ENCODE measurements at regions not wholly inside any gene's neighbourhood (a gene's known extent, or its start where the extent isn't known, plus 50 kb on each side); places are given as distances from the start of the nearest gene placed in this dataset.

DNA sequence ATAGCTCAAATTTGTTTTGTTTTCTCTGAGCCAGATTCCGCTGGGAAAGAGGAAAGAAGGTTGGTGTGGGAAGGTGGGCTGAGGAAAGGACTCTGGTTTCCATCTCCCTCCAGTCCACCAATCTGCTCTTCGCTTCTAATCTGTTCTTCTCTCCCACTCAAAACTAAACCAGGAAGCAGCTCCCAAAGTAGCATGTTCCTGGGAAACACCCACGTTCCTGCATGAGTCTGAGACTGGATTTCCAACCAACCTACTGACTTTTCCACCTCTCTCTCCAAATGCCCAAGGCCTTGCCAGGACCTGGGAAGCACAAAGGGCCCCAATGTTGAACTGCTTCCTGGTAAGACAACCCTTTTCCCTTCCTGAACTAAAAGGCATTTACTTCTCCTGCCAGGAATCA, 110.2 kb downstream of the WT1 start:
- CTCF ChIA-PET = interaction anchor here (0.6 to 2.5 kb wide), 4 partner anchors 11 to 16 kb away, joined by 3 to 12 read pairs (median 4); no protein-coding TSS in a partner anchor
- Mint-ChIP-seq H3K27me3 (peaks cover 4% of the 10 kb centered on the region), H3K36me3 (no peaks in the 10 kb centered on the region), H3K9me3 (no peaks in the 10 kb centered on the region), H3K27ac (no peak overlapping the region), H3K4me1 (no peaks in the 10 kb centered on the region), H3K4me3 (no peak overlapping the region)
- DNase-seq = no peak

DNA sequence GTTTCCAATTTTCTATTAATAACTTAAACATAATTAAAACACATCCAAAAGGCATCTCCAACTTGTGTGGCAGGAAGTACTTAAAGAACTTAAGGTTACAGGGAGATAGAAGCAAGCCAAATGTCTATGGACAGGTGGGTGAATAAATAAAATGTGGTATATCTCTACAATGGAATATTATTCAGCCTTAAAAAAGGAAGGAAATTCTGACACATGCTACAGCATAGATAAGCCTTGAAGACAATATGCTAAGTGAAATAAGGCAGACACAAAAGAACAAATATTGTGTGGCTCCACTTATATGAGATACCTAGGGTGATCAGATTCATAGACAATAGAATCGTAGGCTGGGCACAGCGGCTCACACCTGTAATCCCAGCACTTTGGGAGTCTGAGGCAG, 109.6 kb downstream of the WT1 start:
- no peaks in the 10 kb centered on the region for H3K4me1 Mint-ChIP-seq
- H3K9me3 Mint-ChIP-seq = no peaks in the 10 kb centered on the region
- DNase-seq = no peak
- no peak overlapping the region for H3K27ac Mint-ChIP-seq
- H3K27me3 Mint-ChIP-seq = peaks cover 4% of the 10 kb centered on the region
- CTCF ChIA-PET = interaction anchor here (0.6 kb wide), 1 partner anchor 14 kb away, joined by 3 read pairs; no protein-coding TSS in a partner anchor
- no peak overlapping the region for H3K4me3 Mint-ChIP-seq
- no peaks in the 10 kb centered on the region for H3K36me3 Mint-ChIP-seq

DNA sequence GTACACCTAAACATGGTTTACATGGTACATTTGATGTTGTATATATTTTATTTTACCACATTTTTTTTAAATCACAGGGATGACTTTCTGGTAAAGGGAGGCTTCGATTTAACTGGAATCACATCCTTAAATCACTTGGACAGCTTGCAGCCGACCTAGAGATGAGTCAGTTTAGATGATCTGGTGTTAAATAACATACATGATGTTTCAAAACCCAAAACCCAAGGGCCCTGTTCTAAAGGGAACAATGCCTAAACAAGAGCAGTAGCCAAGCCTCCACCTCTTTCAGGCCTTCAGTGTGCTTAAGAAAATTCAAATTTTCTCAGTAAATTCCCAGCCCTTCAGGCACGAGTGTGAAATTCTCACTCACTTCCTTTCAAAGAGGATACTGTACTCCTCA, 108.8 kb downstream of the WT1 start:
- H3K36me3 Mint-ChIP-seq = no peaks in the 10 kb centered on the region
- no peaks in the 10 kb centered on the region for H3K9me3 Mint-ChIP-seq
- CTCF ChIA-PET = no interaction called here
- H3K4me3 Mint-ChIP-seq = no peak overlapping the region
- DNase-seq = no peak
- H3K27me3 Mint-ChIP-seq = peaks cover 11% of the 10 kb centered on the region
- H3K4me1 Mint-ChIP-seq = no peaks in the 10 kb centered on the region
- H3K27ac Mint-ChIP-seq = no peak overlapping the region

DNA sequence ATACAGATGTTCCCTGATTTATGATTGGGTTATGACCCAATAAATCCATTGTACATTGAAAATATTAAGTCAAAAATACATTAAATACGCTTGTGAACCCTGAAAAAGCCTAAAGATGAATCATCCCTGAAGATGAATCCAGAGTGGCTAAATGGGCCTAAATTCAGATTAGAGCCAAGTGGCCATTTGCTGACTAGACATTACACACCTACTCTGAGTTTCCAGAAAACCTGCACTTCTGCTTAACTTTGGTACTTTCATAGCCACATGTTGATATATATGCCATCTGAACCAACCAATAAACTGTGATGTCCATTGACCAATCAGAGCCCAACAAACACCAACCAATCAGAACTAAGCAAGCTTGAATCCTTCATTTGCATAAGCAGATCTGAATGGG, 106.9 kb downstream of the WT1 start:
- CTCF ChIA-PET = no interaction called here
- H3K4me3 Mint-ChIP-seq = no peak overlapping the region

DNA sequence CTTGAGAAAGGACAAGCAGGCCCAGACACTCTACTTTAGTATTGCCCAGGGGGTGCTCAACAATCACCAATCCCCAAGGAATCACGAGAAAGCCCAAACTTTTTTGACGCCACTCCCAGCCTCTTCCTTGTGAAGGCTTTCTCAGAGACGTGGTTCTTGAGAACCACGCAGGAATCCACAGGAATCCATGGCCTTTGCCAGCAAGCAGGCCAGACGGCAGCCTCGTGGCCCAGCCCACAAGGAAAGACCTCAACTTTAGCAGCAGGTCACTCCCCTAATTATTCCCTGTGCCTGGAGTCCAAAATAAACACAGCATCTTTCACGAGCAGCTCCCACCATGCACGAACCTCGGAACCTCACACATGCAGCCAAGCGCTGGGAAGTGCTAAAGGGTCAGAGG, 104.2 kb downstream of the WT1 start:
- Mint-ChIP-seq H3K4me1 (peaks cover 19% of the 10 kb centered on the region), H3K27me3 (peaks cover 51% of the 10 kb centered on the region), H3K36me3 (no peaks in the 10 kb centered on the region), H3K9me3 (peaks cover 4% of the 10 kb centered on the region), H3K27ac (no peak overlapping the region), H3K4me3 (no peak overlapping the region)
- no peak for DNase-seq
- CTCF ChIA-PET = no interaction called here

More for the DNA sequence above, 106.9 kb downstream of the WT1 start:
- no peak overlapping the region for H3K27ac Mint-ChIP-seq
- no peak for DNase-seq
- no peaks in the 10 kb centered on the region for H3K9me3 Mint-ChIP-seq
- H3K27me3 Mint-ChIP-seq = peaks cover 26% of the 10 kb centered on the region
- H3K4me1 Mint-ChIP-seq = peaks cover 16% of the 10 kb centered on the region
- no peaks in the 10 kb centered on the region for H3K36me3 Mint-ChIP-seq

DNA sequence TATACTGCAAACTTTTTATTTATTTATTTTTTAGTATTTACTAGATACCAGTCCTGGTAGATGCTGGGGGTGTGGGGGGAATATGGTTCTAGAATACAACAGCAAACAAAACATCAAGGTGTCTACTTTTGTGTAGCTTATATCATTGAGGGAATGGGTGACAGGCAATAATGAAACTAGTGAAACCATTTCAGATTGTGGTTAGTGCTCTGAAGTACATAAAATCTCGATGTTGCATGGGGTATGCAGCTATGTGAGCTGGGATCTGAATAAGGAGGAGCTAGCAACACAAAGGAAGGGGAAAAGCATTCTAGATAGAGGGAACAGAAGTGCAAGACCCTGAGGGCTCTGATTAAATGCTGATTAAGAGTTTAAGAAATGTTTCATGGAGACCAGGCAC, 103.5 kb downstream of the WT1 start:
- CTCF ChIA-PET = interaction anchor here (1.0 kb wide), 1 partner anchor 8 kb away, joined by 3 read pairs; no protein-coding TSS in a partner anchor
- peaks cover 4% of the 10 kb centered on the region for H3K9me3 Mint-ChIP-seq
- no peak for DNase-seq
- H3K4me3 Mint-ChIP-seq = no peak overlapping the region
- peaks cover 51% of the 10 kb centered on the region for H3K27me3 Mint-ChIP-seq
- H3K27ac Mint-ChIP-seq = no peak overlapping the region
- H3K4me1 Mint-ChIP-seq = peaks cover 19% of the 10 kb centered on the region
- H3K36me3 Mint-ChIP-seq = no peaks in the 10 kb centered on the region

DNA sequence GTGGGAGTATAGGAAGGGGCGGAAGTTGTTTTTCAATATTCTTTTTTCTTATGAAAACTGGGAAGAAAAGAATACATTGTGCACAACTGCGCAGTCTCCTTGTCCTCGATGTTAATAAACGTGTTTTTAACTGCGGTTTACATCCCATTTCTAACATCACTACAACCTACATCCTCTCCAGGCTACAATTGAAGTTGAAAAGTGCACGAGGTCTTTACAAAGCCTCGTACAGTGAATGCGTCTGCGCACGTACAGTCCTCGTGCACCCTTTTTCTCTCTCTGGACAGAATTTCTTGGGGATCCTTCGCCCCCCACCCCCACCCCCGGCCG, 102.4 kb downstream of the WT1 start:
- H3K27ac Mint-ChIP-seq = no peak overlapping the region
- H3K36me3 Mint-ChIP-seq = no peaks in the 10 kb centered on the region
- peak overlapping the region; percentile 59 for H3K4me3 Mint-ChIP-seq
- H3K4me1 Mint-ChIP-seq = peaks cover 19% of the 10 kb centered on the region
- peaks cover 4% of the 10 kb centered on the region for H3K9me3 Mint-ChIP-seq
- DNase-seq = no peak
- CTCF ChIA-PET = interaction anchor here (0.6 to 1.4 kb wide), 6 partner anchors 9 to 427 kb away, joined by 3 to 7 read pairs (median 4); no protein-coding TSS in a partner anchor
- H3K27me3 Mint-ChIP-seq = peaks cover 55% of the 10 kb centered on the region

DNA sequence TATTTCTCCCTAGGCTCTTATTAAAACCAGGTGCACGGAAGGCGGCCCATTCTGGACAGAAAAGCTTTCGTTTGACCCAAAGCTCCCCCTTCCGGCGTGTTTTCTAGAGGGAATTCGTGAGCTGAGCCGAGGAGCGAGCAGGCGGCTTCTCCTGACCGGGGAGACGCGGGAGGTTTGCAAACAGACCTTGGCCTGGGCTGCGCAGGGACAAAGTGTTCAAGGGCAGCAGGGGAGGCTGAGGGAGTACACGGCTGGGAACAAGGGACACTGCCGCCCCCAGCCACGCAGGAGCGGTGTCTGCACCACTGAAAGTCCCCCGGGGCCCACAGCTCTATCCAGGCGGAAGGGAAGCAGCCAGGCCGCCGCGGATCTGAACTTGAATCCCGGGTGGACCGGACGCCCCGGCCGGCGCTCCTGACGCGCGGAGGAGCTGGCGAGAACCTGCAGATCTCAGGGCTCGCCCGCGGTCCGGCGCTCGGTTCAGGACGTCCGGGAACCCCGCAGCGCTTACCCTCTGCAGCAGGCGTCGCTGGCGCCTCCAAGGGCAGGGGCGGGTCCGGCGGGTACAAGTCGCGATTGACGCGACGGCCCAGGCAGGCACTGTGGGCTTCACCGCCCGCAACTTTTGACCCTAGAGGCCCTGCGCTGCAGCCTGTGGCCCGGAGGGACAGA, 101.9 kb downstream of the WT1 start:
- Mint-ChIP-seq H3K4me1 (peaks cover 19% of the 10 kb centered on the region), H3K36me3 (no peaks in the 10 kb centered on the region), H3K27ac (no peak overlapping the region), H3K27me3 (peaks cover 55% of the 10 kb centered on the region), H3K9me3 (peaks cover 4% of the 10 kb centered on the region), H3K4me3 (peak overlapping the region; percentile 59)
- CTCF ChIA-PET = interaction anchor here (0.6 to 1.4 kb wide), 6 partner anchors 10 to 427 kb away, joined by 3 to 7 read pairs (median 4); no protein-coding TSS in a partner anchor
- peak; percentile 49 for DNase-seq

DNA sequence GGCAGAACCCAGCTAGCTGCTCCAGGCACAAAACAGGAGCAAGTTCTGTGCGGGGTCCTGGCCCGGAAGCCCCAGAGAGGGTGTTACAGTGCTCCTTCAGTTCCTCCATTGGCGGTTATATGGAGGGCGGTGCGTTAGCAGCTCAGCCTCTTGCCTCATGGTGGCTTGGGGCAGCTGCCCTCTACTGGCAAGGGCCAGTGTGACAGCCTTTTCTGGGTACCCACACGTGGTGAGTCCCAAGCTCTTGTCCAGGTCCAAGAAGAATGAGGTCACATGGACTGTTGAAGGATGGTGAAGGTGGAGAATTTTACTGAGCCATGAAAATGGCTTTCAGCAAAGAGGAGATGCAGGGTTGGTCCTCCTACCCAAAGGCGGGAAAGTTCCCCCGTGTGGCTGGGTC, 100.5 kb downstream of the WT1 start:
- Mint-ChIP-seq H3K4me1 (peaks cover 19% of the 10 kb centered on the region), H3K36me3 (no peaks in the 10 kb centered on the region), H3K27me3 (peaks cover 55% of the 10 kb centered on the region), H3K4me3 (no peak overlapping the region), H3K9me3 (peaks cover 4% of the 10 kb centered on the region), H3K27ac (no peak overlapping the region)
- CTCF ChIA-PET = interaction anchor here (0.8 to 1.0 kb wide), 2 partner anchors 76 to 273 kb away, joined by 3 read pairs; no protein-coding TSS in a partner anchor
- peak; percentile 28 for DNase-seq
